ENCODE measurements at regions not wholly inside any gene's neighbourhood (a gene's known extent, or its start where the extent isn't known, plus 50 kb on each side); places are given as distances from the start of the nearest gene placed in this dataset.

DNA sequence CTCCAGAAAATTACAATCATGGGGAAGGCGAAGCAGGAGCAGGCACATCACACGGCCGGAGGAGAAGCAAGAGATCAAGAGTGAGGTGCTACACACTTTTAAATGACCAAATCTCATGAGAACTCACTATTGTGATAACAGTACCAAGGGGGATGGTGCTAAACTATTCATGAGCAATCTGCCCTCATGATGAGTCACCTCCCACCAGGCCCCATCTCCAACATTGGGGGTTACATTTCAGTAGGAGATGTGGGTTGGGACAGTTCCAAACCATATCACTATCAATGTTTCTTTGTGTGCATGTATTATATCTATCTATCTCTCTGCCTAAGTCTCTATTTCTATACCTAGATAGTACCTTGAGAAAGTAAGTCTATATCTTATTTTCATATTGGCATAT, 724.8 kb downstream of the CDH11 start:
- TF ChIP-seq, protein P1, sequence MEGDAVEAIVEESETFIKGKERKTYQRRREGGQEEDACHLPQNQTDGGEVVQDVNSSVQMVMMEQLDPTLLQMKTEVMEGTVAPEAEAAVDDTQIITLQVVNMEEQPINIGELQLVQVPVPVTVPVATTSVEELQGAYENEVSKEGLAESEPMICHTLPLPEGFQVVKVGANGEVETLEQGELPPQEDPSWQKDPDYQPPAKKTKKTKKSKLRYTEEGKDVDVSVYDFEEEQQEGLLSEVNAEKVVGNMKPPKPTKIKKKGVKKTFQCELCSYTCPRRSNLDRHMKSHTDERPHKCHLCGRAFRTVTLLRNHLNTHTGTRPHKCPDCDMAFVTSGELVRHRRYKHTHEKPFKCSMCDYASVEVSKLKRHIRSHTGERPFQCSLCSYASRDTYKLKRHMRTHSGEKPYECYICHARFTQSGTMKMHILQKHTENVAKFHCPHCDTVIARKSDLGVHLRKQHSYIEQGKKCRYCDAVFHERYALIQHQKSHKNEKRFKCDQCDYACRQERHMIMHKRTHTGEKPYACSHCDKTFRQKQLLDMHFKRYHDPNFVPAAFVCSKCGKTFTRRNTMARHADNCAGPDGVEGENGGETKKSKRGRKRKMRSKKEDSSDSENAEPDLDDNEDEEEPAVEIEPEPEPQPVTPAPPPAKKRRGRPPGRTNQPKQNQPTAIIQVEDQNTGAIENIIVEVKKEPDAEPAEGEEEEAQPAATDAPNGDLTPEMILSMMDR (IDR thresholded peaks at IDR 0.05): no peak
- TF ChIP-seq POLR2A (IDR thresholded peaks at IDR 0.05): no peak

Data from thyroid gland (tissue), 4 donors.